ENCODE measurements at regions not wholly inside any gene's neighbourhood (a gene's known extent, or its start where the extent isn't known, plus 50 kb on each side); places are given as distances from the start of the nearest gene placed in this dataset.

- Mint-ChIP-seq H3K27me3 (no peaks in the 10 kb centered on the region), H3K4me1 (ENCODE audit: low read depth) (no peaks in the 10 kb centered on the region), H3K4me3 (no peak overlapping the region), H3K36me3 (ENCODE audit: low read depth) (no peaks in the 10 kb centered on the region), H3K9me3 (peaks cover 6% of the 10 kb centered on the region), H3K27ac (no peak overlapping the region)
- H3K36me3 ChIP-seq (ENCODE audit: insufficient read depth, low read length), result no peaks in the 10 kb centered on the region
- ChIA-PET POLR2A (no interaction called here), CTCF (interaction anchor here (0.7 to 1.3 kb wide), 2 partner anchors 13 to 109 kb away, joined by 3 read pairs; no protein-coding TSS in a partner anchor)
- H3K27ac ChIP-seq (ENCODE audit: low read depth in 1 of 2, low read length in 2 of 2), result no peak overlapping the region
- no peaks in the 10 kb centered on the region for H3K27me3 ChIP-seq (ENCODE audit: control insufficient read depth in 1 of 2, insufficient read depth in 2 of 2, low read length in 2 of 2)
- no peaks in the 10 kb centered on the region for H3K4me1 ChIP-seq (ENCODE audit: insufficient read depth, low read length)
- TF ChIP-seq, protein P1, sequence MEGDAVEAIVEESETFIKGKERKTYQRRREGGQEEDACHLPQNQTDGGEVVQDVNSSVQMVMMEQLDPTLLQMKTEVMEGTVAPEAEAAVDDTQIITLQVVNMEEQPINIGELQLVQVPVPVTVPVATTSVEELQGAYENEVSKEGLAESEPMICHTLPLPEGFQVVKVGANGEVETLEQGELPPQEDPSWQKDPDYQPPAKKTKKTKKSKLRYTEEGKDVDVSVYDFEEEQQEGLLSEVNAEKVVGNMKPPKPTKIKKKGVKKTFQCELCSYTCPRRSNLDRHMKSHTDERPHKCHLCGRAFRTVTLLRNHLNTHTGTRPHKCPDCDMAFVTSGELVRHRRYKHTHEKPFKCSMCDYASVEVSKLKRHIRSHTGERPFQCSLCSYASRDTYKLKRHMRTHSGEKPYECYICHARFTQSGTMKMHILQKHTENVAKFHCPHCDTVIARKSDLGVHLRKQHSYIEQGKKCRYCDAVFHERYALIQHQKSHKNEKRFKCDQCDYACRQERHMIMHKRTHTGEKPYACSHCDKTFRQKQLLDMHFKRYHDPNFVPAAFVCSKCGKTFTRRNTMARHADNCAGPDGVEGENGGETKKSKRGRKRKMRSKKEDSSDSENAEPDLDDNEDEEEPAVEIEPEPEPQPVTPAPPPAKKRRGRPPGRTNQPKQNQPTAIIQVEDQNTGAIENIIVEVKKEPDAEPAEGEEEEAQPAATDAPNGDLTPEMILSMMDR (IDR thresholded peaks at IDR 0.05), result no peak
- H3K4me3 ChIP-seq (ENCODE audit: low read length), result no peak overlapping the region
- intact Hi-C loops (cut with DNase I, micrococcal nuclease), result no loop called here
- DNase-seq (no peak), ATAC-seq (ENCODE audit: poor library complexity) (no peak)
- no peaks in the 10 kb centered on the region for H3K9me3 ChIP-seq (ENCODE audit: control insufficient read depth in 1 of 2, insufficient read depth in 1 of 2, low read length in 2 of 2)
Measured at GRCh38 chr1:68930101-68930500, 433.2 kb upstream of the DEPDC1 start.

DNA sequence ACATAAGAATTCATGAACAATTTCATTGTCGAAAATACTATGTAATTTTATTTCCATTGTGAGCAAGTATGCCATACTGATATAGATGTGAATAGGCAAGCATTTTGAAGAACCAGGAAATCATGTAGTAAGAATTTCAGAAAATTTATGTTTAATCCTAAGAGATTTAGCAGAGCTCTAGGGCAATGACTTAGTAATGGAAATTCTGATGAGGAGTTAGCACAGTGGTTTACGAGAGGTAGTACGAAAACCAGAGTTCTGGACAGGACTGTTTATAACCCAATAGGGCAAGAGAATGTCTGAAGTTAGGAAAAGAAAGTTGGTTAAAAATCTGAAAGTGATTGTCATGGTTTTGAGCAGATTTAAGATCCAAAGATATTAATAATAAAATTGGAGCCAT is 439.6 kb upstream of the DEPDC1 start:
- Mint-ChIP-seq H3K27ac (no peak overlapping the region), H3K4me1 (ENCODE audit: low read depth) (no peaks in the 10 kb centered on the region), H3K4me3 (no peak overlapping the region), H3K9me3 (peaks cover 13% of the 10 kb centered on the region), H3K27me3 (no peaks in the 10 kb centered on the region), H3K36me3 (ENCODE audit: low read depth) (no peaks in the 10 kb centered on the region)
- Histone ChIP-seq H3K9me3 (ENCODE audit: control insufficient read depth in 1 of 2, insufficient read depth in 1 of 2, low read length in 2 of 2) (no peaks in the 10 kb centered on the region), H3K27me3 (ENCODE audit: control insufficient read depth in 1 of 2, insufficient read depth in 2 of 2, low read length in 2 of 2) (no peaks in the 10 kb centered on the region), H3K36me3 (ENCODE audit: insufficient read depth, low read length) (no peaks in the 10 kb centered on the region), H3K27ac (ENCODE audit: low read depth in 1 of 2, low read length in 2 of 2) (no peak overlapping the region), H3K4me3 (ENCODE audit: low read length) (no peak overlapping the region), H3K4me1 (ENCODE audit: insufficient read depth, low read length) (no peaks in the 10 kb centered on the region)
- ATAC-seq (ENCODE audit: poor library complexity) (no peak), DNase-seq (no peak)
- TF ChIP-seq, protein P1 (IDR thresholded peaks at IDR 0.05), result no peak
- ChIA-PET CTCF (no interaction called here), POLR2A (no interaction called here)
- intact Hi-C loops (cut with DNase I, micrococcal nuclease), result no loop called here

- Histone ChIP-seq H3K9me3 (ENCODE audit: control insufficient read depth in 1 of 2, insufficient read depth in 1 of 2, low read length in 2 of 2) (no peaks in the 10 kb centered on the region), H3K27ac (ENCODE audit: low read depth in 1 of 2, low read length in 2 of 2) (no peak overlapping the region), H3K27me3 (ENCODE audit: control insufficient read depth in 1 of 2, insufficient read depth in 2 of 2, low read length in 2 of 2) (no peaks in the 10 kb centered on the region), H3K36me3 (ENCODE audit: insufficient read depth, low read length) (no peaks in the 10 kb centered on the region), H3K4me1 (ENCODE audit: insufficient read depth, low read length) (no peaks in the 10 kb centered on the region), H3K4me3 (ENCODE audit: low read length) (no peak overlapping the region)
- TF ChIP-seq, protein P1 (IDR thresholded peaks at IDR 0.05), result no peak
- Mint-ChIP-seq H3K9me3 (peaks cover 11% of the 10 kb centered on the region), H3K4me1 (ENCODE audit: low read depth) (no peaks in the 10 kb centered on the region), H3K4me3 (no peak overlapping the region), H3K36me3 (ENCODE audit: low read depth) (no peaks in the 10 kb centered on the region), H3K27me3 (no peaks in the 10 kb centered on the region), H3K27ac (no peak overlapping the region)
- DNase-seq (no peak), ATAC-seq (ENCODE audit: poor library complexity) (no peak)
- CTCF ChIA-PET, result no interaction called here
- POLR2A ChIA-PET, result no interaction called here
- intact Hi-C loops (cut with DNase I, micrococcal nuclease), result no loop called here
Measured at GRCh38 chr1:68938051-68938666, 441.3 kb upstream of the DEPDC1 start.
